ENCODE measurements at regions not wholly inside any gene's neighbourhood (a gene's known extent, or its start where the extent isn't known, plus 50 kb on each side); places are given as distances from the start of the nearest gene placed in this dataset.
"Not testable (repeated sequence)": the region's sequence is repeated elsewhere in the genome, so short reads cannot be mapped to it uniquely, and the experiment has no call there.

- H3K9me3 Mint-ChIP-seq: peaks cover 0 to 37% (median 7%) of the 10 kb centered on the region in 6 donors
- H3K4me3 Mint-ChIP-seq; H3K36me3 Mint-ChIP-seq; DNase-seq; H3K4me1 Mint-ChIP-seq; H3K27me3 Mint-ChIP-seq (ENCODE audit: low read depth in 3 of 3); H3K27ac Mint-ChIP-seq: not testable (repeated sequence)
Measured at GRCh38 chr4:130033657-130034056, 937.7 kb downstream of the C4orf33 start.

- Mint-ChIP-seq H3K9me3 (peaks cover 0 to 37% (median 10%) of the 10 kb centered on the region in 6 donors), H3K4me3 (no peak overlapping the region), H3K27me3 (ENCODE audit: low read depth in 3 of 3) (peaks cover 0 to 2% (median 0%) of the 10 kb centered on the region in 3 donors), H3K4me1 (no peaks in the 10 kb centered on the region), H3K36me3 (no peaks in the 10 kb centered on the region), H3K27ac (no peak overlapping the region)
- no peak for DNase-seq
Measured at GRCh38 chr4:130034876-130035275, 938.9 kb downstream of the C4orf33 start.

- H3K36me3 Mint-ChIP-seq: no peaks in the 10 kb centered on the region
- H3K4me1 Mint-ChIP-seq: no peaks in the 10 kb centered on the region
- peaks cover 0 to 42% (median 10%) of the 10 kb centered on the region in 6 donors for H3K9me3 Mint-ChIP-seq
- H3K27me3 Mint-ChIP-seq (ENCODE audit: low read depth in 3 of 3): peaks cover 0 to 2% (median 0%) of the 10 kb centered on the region in 3 donors
- no peak overlapping the region for H3K27ac Mint-ChIP-seq
- no peak overlapping the region for H3K4me3 Mint-ChIP-seq
- DNase-seq: no peak
Measured at GRCh38 chr4:130035391-130035790, 939.4 kb downstream of the C4orf33 start.

- not testable (repeated sequence) for H3K4me3 Mint-ChIP-seq; H3K4me1 Mint-ChIP-seq; DNase-seq; H3K27ac Mint-ChIP-seq; H3K36me3 Mint-ChIP-seq; H3K27me3 Mint-ChIP-seq (ENCODE audit: low read depth in 3 of 3)
- H3K9me3 Mint-ChIP-seq: peaks cover 0 to 41% (median 13%) of the 10 kb centered on the region in 6 donors
Measured at GRCh38 chr4:130037866-130038265, 941.9 kb downstream of the C4orf33 start.

- not testable (repeated sequence) for H3K4me1 Mint-ChIP-seq; H3K27ac Mint-ChIP-seq; H3K4me3 Mint-ChIP-seq; H3K27me3 Mint-ChIP-seq (ENCODE audit: low read depth in 3 of 3); DNase-seq; H3K36me3 Mint-ChIP-seq
- H3K9me3 Mint-ChIP-seq: peaks cover 0 to 40% (median 13%) of the 10 kb centered on the region in 6 donors
Measured at GRCh38 chr4:130038540-130038939, 942.6 kb downstream of the C4orf33 start.

- Mint-ChIP-seq H3K36me3 (no peaks in the 10 kb centered on the region), H3K4me3 (no peak overlapping the region), H3K27ac (no peak overlapping the region), H3K9me3 (peaks cover 6 to 26% (median 17%) of the 10 kb centered on the region in 6 donors), H3K27me3 (ENCODE audit: low read depth in 3 of 3) (no peaks in the 10 kb centered on the region), H3K4me1 (no peaks in the 10 kb centered on the region)
- DNase-seq: no peak
Measured at GRCh38 chr4:130043732-130044160, 947.8 kb downstream of the C4orf33 start.

- Mint-ChIP-seq H3K4me1 (no peaks in the 10 kb centered on the region), H3K36me3 (no peaks in the 10 kb centered on the region), H3K9me3 (peaks cover 7 to 20% (median 14%) of the 10 kb centered on the region in 6 donors), H3K4me3 (no peak overlapping the region), H3K27me3 (ENCODE audit: low read depth in 3 of 3) (no peaks in the 10 kb centered on the region), H3K27ac (no peak overlapping the region)
- DNase-seq: no peak
Measured at GRCh38 chr4:130044788-130045531, 949.0 kb downstream of the C4orf33 start.

GRCh38 chr4:130053723-130054122, 957.8 kb downstream of the C4orf33 start:
- no peaks in the 10 kb centered on the region for H3K4me1 Mint-ChIP-seq
- no peak for DNase-seq
- no peak overlapping the region for H3K27ac Mint-ChIP-seq
- H3K4me3 Mint-ChIP-seq: no peak overlapping the region
- peaks cover 9 to 28% (median 15%) of the 10 kb centered on the region in 6 donors for H3K9me3 Mint-ChIP-seq
- H3K27me3 Mint-ChIP-seq (ENCODE audit: low read depth in 3 of 3): no peaks in the 10 kb centered on the region
- H3K36me3 Mint-ChIP-seq: peaks cover 0 to 3% (median 0%) of the 10 kb centered on the region in 3 donors

- Mint-ChIP-seq H3K36me3 (peaks cover 0 to 3% (median 0%) of the 10 kb centered on the region in 3 donors), H3K4me1 (no peaks in the 10 kb centered on the region), H3K27ac (no peak overlapping the region), H3K9me3 (peaks cover 6 to 33% (median 14%) of the 10 kb centered on the region in 6 donors), H3K4me3 (no peak overlapping the region), H3K27me3 (ENCODE audit: low read depth in 3 of 3) (no peaks in the 10 kb centered on the region)
- no peak for DNase-seq
Measured at GRCh38 chr4:130054908-130055307, 959.0 kb downstream of the C4orf33 start.

GRCh38 chr4:130056286-130056685, 960.3 kb downstream of the C4orf33 start:
- peaks cover 3 to 28% (median 17%) of the 10 kb centered on the region in 6 donors for H3K9me3 Mint-ChIP-seq
- no peaks in the 10 kb centered on the region for H3K27me3 Mint-ChIP-seq (ENCODE audit: low read depth in 3 of 3)

GRCh38 chr4:130064471-130064870, 968.5 kb downstream of the C4orf33 start:
- Mint-ChIP-seq H3K27me3 (ENCODE audit: low read depth in 3 of 3) (peaks cover 0 to 8% (median 0%) of the 10 kb centered on the region in 3 donors), H3K4me3 (no peak overlapping the region), H3K27ac (no peak overlapping the region), H3K36me3 (no peaks in the 10 kb centered on the region), H3K9me3 (peaks cover 8 to 33% (median 12%) of the 10 kb centered on the region in 6 donors), H3K4me1 (no peaks in the 10 kb centered on the region)
- DNase-seq: no peak

More at GRCh38 chr4:130056286-130056685, 960.3 kb downstream of the C4orf33 start:
- Mint-ChIP-seq H3K4me3 (no peak overlapping the region), H3K36me3 (peaks cover 0 to 3% (median 0%) of the 10 kb centered on the region in 3 donors), H3K4me1 (no peaks in the 10 kb centered on the region), H3K27ac (no peak overlapping the region)
- no peak for DNase-seq

GRCh38 chr4:130067419-130067818, 971.5 kb downstream of the C4orf33 start:
- H3K4me1 Mint-ChIP-seq: no peaks in the 10 kb centered on the region
- peaks cover 0 to 8% (median 0%) of the 10 kb centered on the region in 3 donors for H3K27me3 Mint-ChIP-seq (ENCODE audit: low read depth in 3 of 3)
- no peaks in the 10 kb centered on the region for H3K36me3 Mint-ChIP-seq
- H3K4me3 Mint-ChIP-seq: no peak overlapping the region
- DNase-seq: no peak
- H3K27ac Mint-ChIP-seq: no peak overlapping the region
- peaks cover 5 to 27% (median 12%) of the 10 kb centered on the region in 6 donors for H3K9me3 Mint-ChIP-seq

- no peaks in the 10 kb centered on the region for H3K4me1 Mint-ChIP-seq
- no peak for DNase-seq
- H3K27me3 Mint-ChIP-seq (ENCODE audit: low read depth in 3 of 3): peaks cover 0 to 8% (median 0%) of the 10 kb centered on the region in 3 donors
- H3K36me3 Mint-ChIP-seq: no peaks in the 10 kb centered on the region
- H3K27ac Mint-ChIP-seq: no peak overlapping the region
- H3K4me3 Mint-ChIP-seq: no peak overlapping the region
- H3K9me3 Mint-ChIP-seq: peaks cover 5 to 32% (median 13%) of the 10 kb centered on the region in 6 donors
Measured at GRCh38 chr4:130068072-130068471, 972.1 kb downstream of the C4orf33 start.

GRCh38 chr4:130071746-130072145, 975.8 kb downstream of the C4orf33 start:
- no peaks in the 10 kb centered on the region for H3K36me3 Mint-ChIP-seq
- H3K9me3 Mint-ChIP-seq: peaks cover 5 to 36% (median 10%) of the 10 kb centered on the region in 6 donors
- H3K27ac Mint-ChIP-seq: no peak overlapping the region
- H3K4me1 Mint-ChIP-seq: no peaks in the 10 kb centered on the region
- no peak overlapping the region for H3K4me3 Mint-ChIP-seq
- no peak for DNase-seq
- H3K27me3 Mint-ChIP-seq (ENCODE audit: low read depth in 3 of 3): peaks cover 0 to 4% (median 0%) of the 10 kb centered on the region in 3 donors
